Lower lobe of right lung (tissue), 2 donors: ENCODE measurements at regions not wholly inside any gene's neighbourhood (a gene's known extent, or its start where the extent isn't known, plus 50 kb on each side); places are given as distances from the start of the nearest gene placed in this dataset.

Experiments used
- ATAC-seq, 2 donors: fragments of 200-7000 bp; cut with Tn5 transposase; one replicate each; pipeline ENCODE4 v1.9.1; 2020 to 2022; ENCODE audit warnings: mild to moderate bottlenecking in 2 of 2, moderate library complexity in 2 of 2
- DNase-seq: peaks from one replicate; pipeline ENCODE4 v3.0.0-alpha.2; 2020
- H3K27ac ChIP-seq: fragments of 200-600 bp; one replicate; pipeline ENCODE4 v1.8.0; 2022
- H3K27me3 ChIP-seq: fragments of 200-600 bp; one replicate; pipeline ENCODE4 v1.8.0; 2022; ENCODE audit warnings: low read depth
- H3K36me3 ChIP-seq: fragments of 200-600 bp; one replicate; pipeline ENCODE4 v1.8.0; 2022; ENCODE audit warnings: mild to moderate bottlenecking
- H3K4me1 ChIP-seq: fragments of 200-600 bp; one replicate; pipeline ENCODE4 v1.8.0; 2022
- H3K4me3 ChIP-seq: fragments of 200-600 bp; one replicate; pipeline ENCODE4 v1.8.0; 2022; ENCODE audit warnings: mild to moderate bottlenecking
- H3K9me3 ChIP-seq: fragments of 200-600 bp; one replicate; pipeline ENCODE4 v1.8.0; 2022
- intact Hi-C: fragments of 100-400 bp; cut with DNase I; formaldehyde crosslinking; loops from one replicate; pipeline ENCODE4 v1.11.0; 2022
- TF ChIP-seq, protein P1 (sequence below): fragments of 200-600 bp; IDR thresholded peaks from one replicate; pipeline ENCODE4 v1.8.0; 2022; ENCODE audit warnings: antibody characterized with exemption, mild to moderate bottlenecking
- donor health status: DM: no; HTN: yes; CAD: no; lungs with severe emphysema.

DNA sequence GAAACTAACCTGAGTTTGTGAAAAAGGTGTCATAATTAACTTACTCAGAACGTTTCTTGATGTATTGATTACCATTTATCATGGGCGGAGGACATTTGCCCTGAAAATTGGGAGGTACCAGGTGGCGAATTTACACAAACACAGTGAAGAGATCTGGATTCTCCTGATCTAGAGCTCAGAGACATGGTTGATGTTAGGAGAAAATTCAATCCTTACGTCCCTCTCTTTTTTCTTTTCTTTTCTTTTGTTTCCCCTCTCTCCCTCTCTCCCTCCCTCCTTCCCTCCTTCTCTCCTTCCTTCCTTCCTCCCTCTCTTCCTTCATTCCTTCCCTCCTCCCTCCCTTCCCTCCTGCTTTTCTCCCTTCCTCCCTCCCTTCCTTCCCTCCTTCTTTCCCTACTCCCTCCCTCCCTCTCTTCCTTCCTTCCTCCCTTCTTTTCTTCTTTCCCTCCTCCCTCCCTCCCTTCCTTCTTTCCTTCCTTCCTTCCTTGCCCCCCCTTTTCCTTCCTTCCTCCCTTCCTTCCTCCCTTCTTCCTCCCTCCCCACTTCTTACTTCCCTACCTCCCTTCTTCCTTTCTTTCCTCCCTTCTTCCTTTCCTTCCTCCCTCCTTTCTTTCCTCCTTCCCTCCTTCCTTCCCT is 234.1 kb downstream of the OTOR start:
- intact Hi-C loops = no loop called here
- Histone ChIP-seq H3K4me1 (no peaks in the 10 kb centered on the region), H3K9me3 (peaks cover 10% of the 10 kb centered on the region), H3K27me3 (no peaks in the 10 kb centered on the region), H3K27ac (no peak overlapping the region), H3K36me3 (no peaks in the 10 kb centered on the region), H3K4me3 (no peak overlapping the region)
- DNase-seq = no peak
- TF ChIP-seq, protein P1, sequence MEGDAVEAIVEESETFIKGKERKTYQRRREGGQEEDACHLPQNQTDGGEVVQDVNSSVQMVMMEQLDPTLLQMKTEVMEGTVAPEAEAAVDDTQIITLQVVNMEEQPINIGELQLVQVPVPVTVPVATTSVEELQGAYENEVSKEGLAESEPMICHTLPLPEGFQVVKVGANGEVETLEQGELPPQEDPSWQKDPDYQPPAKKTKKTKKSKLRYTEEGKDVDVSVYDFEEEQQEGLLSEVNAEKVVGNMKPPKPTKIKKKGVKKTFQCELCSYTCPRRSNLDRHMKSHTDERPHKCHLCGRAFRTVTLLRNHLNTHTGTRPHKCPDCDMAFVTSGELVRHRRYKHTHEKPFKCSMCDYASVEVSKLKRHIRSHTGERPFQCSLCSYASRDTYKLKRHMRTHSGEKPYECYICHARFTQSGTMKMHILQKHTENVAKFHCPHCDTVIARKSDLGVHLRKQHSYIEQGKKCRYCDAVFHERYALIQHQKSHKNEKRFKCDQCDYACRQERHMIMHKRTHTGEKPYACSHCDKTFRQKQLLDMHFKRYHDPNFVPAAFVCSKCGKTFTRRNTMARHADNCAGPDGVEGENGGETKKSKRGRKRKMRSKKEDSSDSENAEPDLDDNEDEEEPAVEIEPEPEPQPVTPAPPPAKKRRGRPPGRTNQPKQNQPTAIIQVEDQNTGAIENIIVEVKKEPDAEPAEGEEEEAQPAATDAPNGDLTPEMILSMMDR = no peak
- ATAC-seq = no peak

DNA sequence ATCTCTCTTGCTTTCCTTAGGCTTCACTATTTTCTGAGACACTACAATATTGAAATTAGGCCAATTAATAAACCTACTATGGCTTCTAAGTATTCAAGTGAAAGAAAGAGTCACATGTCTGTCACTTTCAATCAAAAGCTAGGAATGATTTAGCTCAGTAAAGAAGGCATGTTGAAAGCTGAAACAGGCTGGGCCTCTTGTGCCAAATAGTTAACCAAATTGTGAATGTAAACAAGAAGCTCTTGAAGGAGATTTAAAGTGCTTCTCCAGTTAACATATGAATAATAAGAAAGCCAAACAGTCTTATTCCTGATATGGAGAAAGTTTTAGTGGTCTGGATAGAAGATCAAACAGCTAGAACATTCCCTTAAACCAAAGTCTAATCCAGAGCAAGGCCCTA is 236.3 kb downstream of the OTOR start:
- Histone ChIP-seq H3K27me3 (no peaks in the 10 kb centered on the region), H3K27ac (no peak overlapping the region), H3K4me1 (no peaks in the 10 kb centered on the region), H3K36me3 (no peaks in the 10 kb centered on the region), H3K4me3 (no peak overlapping the region), H3K9me3 (peaks cover 4% of the 10 kb centered on the region)
- DNase-seq = no peak
- intact Hi-C loops = no loop called here
- TF ChIP-seq, protein P1 = no peak
- peak; percentile 49 to 89 for ATAC-seq

DNA sequence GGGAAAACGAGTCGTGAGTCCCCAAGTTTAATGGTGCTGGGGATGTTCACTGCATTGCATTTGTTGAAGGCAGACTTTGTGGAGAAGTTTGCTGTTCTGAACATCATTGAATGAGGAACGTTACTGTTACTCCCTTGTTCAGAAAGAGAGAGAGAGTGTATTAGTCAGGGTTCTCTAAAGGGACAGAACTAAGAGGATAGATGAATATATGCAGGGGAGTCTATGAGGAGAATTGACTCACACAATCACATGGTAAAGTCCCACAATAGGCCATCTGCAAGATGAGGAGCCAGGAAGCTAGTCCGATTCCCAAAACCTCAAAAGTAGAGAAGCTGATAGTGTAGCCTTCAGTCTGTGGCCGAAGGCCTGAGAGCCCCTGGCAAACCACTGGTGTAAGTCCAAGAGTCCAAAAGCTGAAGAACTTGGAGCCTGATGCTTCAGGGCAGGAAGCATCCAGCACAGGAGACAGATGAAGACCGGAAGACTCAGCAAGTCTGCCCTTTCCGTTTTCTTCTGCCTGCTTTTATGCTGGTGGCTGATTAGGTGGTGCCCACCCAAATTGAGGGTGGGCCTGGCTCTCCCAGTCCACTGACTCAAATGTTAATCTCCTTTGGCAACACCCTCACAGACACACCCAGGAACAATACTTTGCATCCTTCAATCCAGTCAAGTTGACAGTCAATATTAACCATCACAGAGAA is 223.5 kb upstream of the PCSK2 start:
- no peaks in the 10 kb centered on the region for H3K9me3 ChIP-seq
- H3K4me1 ChIP-seq = no peaks in the 10 kb centered on the region
- H3K4me3 ChIP-seq = no peak overlapping the region
- TF ChIP-seq, protein P1 = no peak
- H3K27ac ChIP-seq = no peak overlapping the region
- no peaks in the 10 kb centered on the region for H3K27me3 ChIP-seq
- ATAC-seq (no peak), DNase-seq (no peak)
- intact Hi-C loops = no loop called here
- H3K36me3 ChIP-seq = no peaks in the 10 kb centered on the region

DNA sequence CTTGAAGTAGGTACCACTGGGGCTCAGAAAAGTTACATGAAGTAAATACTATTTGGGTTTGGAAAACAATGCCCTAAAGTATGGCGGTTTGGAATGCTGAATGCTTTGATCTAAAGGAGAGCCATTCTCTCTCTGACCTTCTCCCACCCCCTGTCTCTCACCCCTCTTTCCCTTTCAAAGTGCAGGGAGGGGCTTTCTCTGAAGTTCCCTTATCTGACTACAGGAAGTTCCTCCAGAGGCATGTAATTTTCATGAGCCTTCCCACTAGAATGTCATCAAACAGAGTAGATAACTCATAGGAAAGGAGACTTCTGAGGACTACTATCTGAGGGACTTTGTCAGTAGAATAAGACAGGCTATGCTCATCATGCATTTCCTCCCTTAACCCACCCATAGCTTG is 216.7 kb upstream of the PCSK2 start:
- Histone ChIP-seq H3K4me3 (no peak overlapping the region), H3K36me3 (no peaks in the 10 kb centered on the region), H3K27me3 (no peaks in the 10 kb centered on the region), H3K9me3 (no peaks in the 10 kb centered on the region), H3K27ac (no peak overlapping the region), H3K4me1 (no peaks in the 10 kb centered on the region)
- no peak for ATAC-seq
- intact Hi-C loops = no loop called here
- no peak for DNase-seq
- TF ChIP-seq, protein P1 = no peak

DNA sequence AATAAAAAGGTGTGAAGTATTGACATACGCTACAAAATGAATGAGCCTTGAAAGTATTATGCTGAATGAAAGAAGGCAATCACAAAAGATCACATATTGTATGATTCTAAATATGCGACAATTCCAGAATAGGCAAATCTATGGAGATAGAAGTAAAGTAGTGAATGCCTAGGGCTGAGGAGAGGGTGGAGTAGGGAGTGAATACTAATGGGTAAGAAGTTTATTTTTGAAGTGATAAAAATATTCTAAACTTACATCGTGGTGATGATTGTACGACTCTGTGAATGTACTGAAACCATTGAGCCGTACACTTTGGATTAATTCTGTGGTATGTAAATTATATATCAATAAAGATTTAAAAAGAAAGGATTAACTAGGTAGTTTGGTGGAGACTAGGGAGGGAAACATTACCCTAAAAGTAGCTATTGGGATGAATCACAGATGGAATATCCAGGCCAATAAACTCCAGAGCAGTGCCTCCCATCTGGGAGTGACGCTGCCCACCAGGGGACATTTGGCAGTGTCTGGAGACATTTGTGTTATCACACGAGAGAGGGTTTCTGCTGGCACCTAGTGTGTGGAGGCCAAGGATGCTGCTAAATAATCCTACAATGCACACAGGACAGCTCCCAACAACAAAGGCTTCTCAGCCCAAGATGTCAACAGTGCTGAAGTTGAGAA is 214.2 kb upstream of the PCSK2 start:
- DNase-seq = no peak
- no peak for ATAC-seq
- Histone ChIP-seq H3K27ac (no peak overlapping the region), H3K9me3 (no peaks in the 10 kb centered on the region), H3K4me1 (no peaks in the 10 kb centered on the region), H3K4me3 (no peak overlapping the region), H3K27me3 (no peaks in the 10 kb centered on the region), H3K36me3 (no peaks in the 10 kb centered on the region)
- intact Hi-C loops = no loop called here
- TF ChIP-seq, protein P1 = no peak
